PC-3 (cell line): ENCODE measurements at regions not wholly inside any gene's neighbourhood (a gene's known extent, or its start where the extent isn't known, plus 50 kb on each side); places are given as distances from the start of the nearest gene placed in this dataset.

Source experiments
- ATAC-seq: fragments of 200-7000 bp; cut with Tn5 transposase; 2 replicates; pipeline ENCODE4 v1.9.1; 2020; ENCODE audit warnings: mild to moderate bottlenecking, moderate library complexity
- BruUV-seq: library from RNA; stranded (reverse); fragments of 400-500 nt; replicated peaks from 2 replicates; lab custom pipeline; 2021; lab: Mats Ljungman, UMichigan
- CTCF ChIA-PET: fragments of 300-600 bp; sonication (Branson Sonifier 250); formaldehyde crosslinking; loops from one replicate; lab custom pipeline; 2022; ENCODE audit warnings: antibody characterized with exemption; lab: Charles Lee
- POLR2A ChIA-PET: fragments of 300-600 bp; sonication (Branson Sonifier 250); formaldehyde crosslinking; loops from one replicate; lab custom pipeline; 2022; ENCODE audit warnings: antibody characterized with exemption; ENCODE audit not compliant: unreplicated experiment; lab: Charles Lee
- DNase-seq: peaks from one replicate; pipeline ENCODE4 v3.0.0-alpha.2; 2015
- H2AFZ ChIP-seq: fragments of 300-600 bp; sonication (generic); 2 replicates; pipeline ENCODE4 v1.6.0; 2016; ENCODE audit warnings: antibody characterized with exemption, low read length
- H3F3A ChIP-seq: fragments of 300-600 bp; sonication (generic); one replicate; pipeline ENCODE4 v1.6.0; 2017; ENCODE audit warnings: antibody characterized with exemption, low read length, control low read depth, mild to moderate bottlenecking; ENCODE audit not compliant: unreplicated experiment
- H3K27ac ChIP-seq: fragments of 300-600 bp; sonication (generic); 2 replicates; pipeline ENCODE4 v1.5.1; 2016; ENCODE audit warnings: mild to moderate bottlenecking, low read length
- H3K27me3 ChIP-seq: fragments of 300-600 bp; sonication (generic); 2 replicates; pipeline ENCODE4 v1.6.1; 2016; ENCODE audit warnings: low read length, mixed read lengths
- H3K36me3 ChIP-seq: fragments of 300-600 bp; sonication (generic); 2 replicates; pipeline ENCODE4 v1.6.1; 2016; ENCODE audit warnings: low read depth, mixed run types, low read length, mixed read lengths
- H3K4me1 ChIP-seq: fragments of 300-600 bp; sonication (generic); 2 replicates; pipeline ENCODE4 v1.5.1; 2016; ENCODE audit warnings: low read length; ENCODE audit not compliant: insufficient read depth
- H3K4me2 ChIP-seq: fragments of 300-600 bp; sonication (generic); 2 replicates; pipeline ENCODE4 v1.6.0; 2016; ENCODE audit warnings: low read length
- H3K4me3 ChIP-seq: fragments of 300-600 bp; sonication (generic); 2 replicates; pipeline ENCODE4 v1.5.1; 2016; ENCODE audit warnings: mild to moderate bottlenecking, low read length, mixed read lengths
- H3K79me2 ChIP-seq: fragments of 300-600 bp; sonication (generic); 2 replicates; pipeline ENCODE4 v1.6.1; 2017; ENCODE audit warnings: low read length, mixed read lengths
- H3K9ac ChIP-seq: fragments of 300-600 bp; sonication (generic); 2 replicates; pipeline ENCODE4 v1.6.0; 2016; ENCODE audit warnings: mild to moderate bottlenecking, low read length
- H3K9me2 ChIP-seq: fragments of 300-600 bp; sonication (generic); replicated peaks from 2 replicates; pipeline ENCODE4 v1.6.1; 2016; ENCODE audit warnings: mixed run types, low read length, mixed read lengths
- H3K9me3 ChIP-seq: fragments of 300-600 bp; sonication (generic); 2 replicates; pipeline ENCODE4 v1.6.1; 2016; ENCODE audit warnings: low read length, mixed read lengths
- H4K20me1 ChIP-seq: fragments of 300-600 bp; sonication (generic); 2 replicates; pipeline ENCODE4 v1.6.1; 2016; ENCODE audit warnings: low read length, mixed read lengths
- CTCF ChIP-seq: fragments of 300-600 bp; sonication (generic); conservative IDR thresholded peaks from 2 replicates; pipeline ENCODE4 v1.5.1; 2017; ENCODE audit warnings: antibody characterized with exemption, low read depth, mild to moderate bottlenecking, low read length
- EZH2 ChIP-seq: fragments of 300-600 bp; sonication (generic); IDR thresholded peaks from one replicate; pipeline ENCODE4 v1.6.1; 2017; ENCODE audit warnings: antibody characterized with exemption, mild to moderate bottlenecking, low read length; ENCODE audit not compliant: unreplicated experiment
- EZH2phosphoT487 ChIP-seq: fragments of 300-600 bp; sonication (generic); IDR thresholded peaks from 2 replicates; pipeline ENCODE4 v1.6.1; 2018; ENCODE audit warnings: mild to moderate bottlenecking, antibody characterized with exemption, low read length, borderline replicate concordance
- intact Hi-C: fragments of 100-400 bp; cut with micrococcal nuclease; formaldehyde crosslinking; loops from 2 replicates; pipeline ENCODE4 v1.9.0; 2023

- Histone ChIP-seq H4K20me1 (no peaks in the 10 kb centered on the region), H3K4me1 (peaks cover 5% of the 10 kb centered on the region; the same call in 1 of the 2 replicates), H3K9me2 (no peaks in the 10 kb centered on the region), H3F3A (no peaks in the 10 kb centered on the region), H3K4me2 (no peak overlapping the region), H3K27ac (no peak overlapping the region), H3K9me3 (0 out of 2 replicates have a peak, but pooled peaks cover 3% of the 10 kb centered on the region), H2AFZ (no peak overlapping the region), H3K27me3 (no peaks in the 10 kb centered on the region), H3K36me3 (no peaks in the 10 kb centered on the region), H3K9ac (no peak overlapping the region), H3K79me2 (no peaks in the 10 kb centered on the region), H3K4me3 (no peak overlapping the region)
- TF ChIP-seq CTCF (no peak), EZH2 (no peak), EZH2phosphoT487 (no peak)
- BruUV-seq: no TSS peak
- ATAC-seq: no peak
- DNase-seq: no peak
- POLR2A ChIA-PET: no interaction called here
- CTCF ChIA-PET: no interaction called here
- intact Hi-C loops: no loop called here
These were observed 343.0 kb upstream of the NCAM1 start for GRCh38 chr11:112617977-112618826.

GRCh38 chr11:112619106-112619505, 342.1 kb upstream of the NCAM1 start:
- 0 out of 2 replicates have a peak, but pooled peaks cover 3% of the 10 kb centered on the region for H3K9me3 ChIP-seq
- no TSS peak for BruUV-seq
- no peaks in the 10 kb centered on the region for H4K20me1 ChIP-seq
- no peak overlapping the region for H3K27ac ChIP-seq
- no peak overlapping the region for H2AFZ ChIP-seq
- no peaks in the 10 kb centered on the region for H3K27me3 ChIP-seq
- no peak for ATAC-seq
- no peak overlapping the region for H3K9ac ChIP-seq
- no peaks in the 10 kb centered on the region for H3K36me3 ChIP-seq
- TF ChIP-seq CTCF (no peak), EZH2 (no peak), EZH2phosphoT487 (no peak)
- ChIA-PET POLR2A (no interaction called here), CTCF (no interaction called here)
- no peaks in the 10 kb centered on the region for H3K79me2 ChIP-seq
- H3K4me2 ChIP-seq: no peak overlapping the region
- H3K4me3 ChIP-seq: no peak overlapping the region
- H3F3A ChIP-seq: no peaks in the 10 kb centered on the region
- H3K9me2 ChIP-seq: no peaks in the 10 kb centered on the region
- H3K4me1 ChIP-seq: no peaks in the 10 kb centered on the region
- intact Hi-C loops: no loop called here
- no peak for DNase-seq
